Stomach smooth muscle (tissue), 2 donors: ENCODE measurements at regions not wholly inside any gene's neighbourhood (a gene's known extent, or its start where the extent isn't known, plus 50 kb on each side); places are given as distances from the start of the nearest gene placed in this dataset.

Source experiments
- H3K27ac ChIP-seq: one replicate; pipeline ENCODE4 v1.7.0; 2013; ENCODE audit warnings: mild to moderate bottlenecking, low read length, inconsistent platforms
- H3K27me3 ChIP-seq, 2 donors: one replicate each; pipeline ENCODE4 v1.7.0; 2013; ENCODE audit warnings: low read length in 2 of 2; ENCODE audit not compliant: insufficient read depth in 2 of 2, control insufficient read depth in 1 of 2
- H3K36me3 ChIP-seq, 2 donors: one replicate each; pipeline ENCODE4 v1.7.0; 2013; ENCODE audit warnings: low read length in 2 of 2; ENCODE audit not compliant: control insufficient read depth in 2 of 2, insufficient read depth in 2 of 2
- H3K4me1 ChIP-seq: one replicate; pipeline ENCODE4 v1.7.0; 2013; ENCODE audit warnings: low read length; ENCODE audit not compliant: control insufficient read depth, insufficient read depth
- H3K4me3 ChIP-seq, 2 donors: one replicate each; pipeline ENCODE4 v1.7.0; 2013; ENCODE audit warnings: low read length in 2 of 2
- H3K9ac ChIP-seq, 2 donors: one replicate each; pipeline ENCODE4 v1.7.0; 2013; ENCODE audit warnings: low read length in 2 of 2, mild to moderate bottlenecking in 1 of 2
- H3K9me3 ChIP-seq, 2 donors: one replicate each; pipeline ENCODE4 v1.7.0; 2013; ENCODE audit warnings: low read length in 2 of 2; ENCODE audit not compliant: control insufficient read depth in 2 of 2
- donor health status: healthy.
- donor health status: Pancreatic carcinoma.

DNA sequence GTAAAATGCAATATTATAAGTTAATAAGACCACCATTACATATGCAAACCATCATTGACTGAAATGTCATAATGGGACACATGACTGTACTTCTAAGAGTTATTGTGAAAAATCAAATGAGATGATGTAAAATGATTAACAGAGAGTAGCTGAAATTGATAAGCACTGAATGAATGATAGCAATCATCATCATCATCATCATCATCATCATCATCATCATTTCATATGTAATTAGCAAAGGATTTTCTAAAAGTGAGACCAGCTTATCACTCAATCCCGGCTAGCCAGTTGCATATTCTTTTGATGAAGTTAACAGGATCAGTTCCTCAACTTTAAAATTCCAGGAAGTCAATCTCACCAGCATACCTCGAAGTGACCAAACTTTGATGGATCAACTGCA lies 650.3 kb upstream of the KLF4 start:
- Histone ChIP-seq H3K4me1 (peaks cover 16% of the 10 kb centered on the region), H3K27ac (no peak overlapping the region), H3K4me3 (no peak overlapping the region), H3K9ac (no peak overlapping the region), H3K36me3 (no peaks in the 10 kb centered on the region), H3K9me3 (no peaks in the 10 kb centered on the region), H3K27me3 (no peaks in the 10 kb centered on the region)

- H3K9ac ChIP-seq = no peak overlapping the region
- peaks cover 14% of the 10 kb centered on the region for H3K4me1 ChIP-seq
- H3K4me3 ChIP-seq = no peak overlapping the region
- H3K27ac ChIP-seq = no peak overlapping the region
- no peaks in the 10 kb centered on the region for H3K9me3 ChIP-seq
- H3K27me3 ChIP-seq = no peaks in the 10 kb centered on the region
- H3K36me3 ChIP-seq = no peaks in the 10 kb centered on the region
Measured at GRCh38 chr9:108138516-108138915, 648.9 kb upstream of the KLF4 start.

DNA sequence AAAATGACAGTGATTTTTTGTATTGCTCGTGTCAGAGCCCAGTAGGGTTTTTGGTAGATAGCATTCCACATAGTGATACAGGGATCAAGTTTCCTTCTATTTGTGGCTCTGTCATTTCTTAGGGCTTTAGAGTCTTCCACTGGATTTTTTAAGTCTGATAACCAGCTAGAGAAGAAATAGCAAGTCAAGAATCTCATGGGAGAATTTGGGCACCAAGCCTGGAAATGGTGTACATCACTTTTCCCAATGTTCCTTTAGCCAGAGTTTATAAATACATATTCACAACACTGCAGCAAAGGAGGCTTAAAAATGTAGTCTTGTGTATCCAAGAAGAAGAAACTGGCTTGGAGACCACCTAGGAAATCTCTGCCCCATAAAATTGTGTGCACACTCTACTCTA lies 647.1 kb upstream of the KLF4 start:
- H3K4me3 ChIP-seq = no peak overlapping the region
- no peaks in the 10 kb centered on the region for H3K9me3 ChIP-seq
- no peaks in the 10 kb centered on the region for H3K27me3 ChIP-seq
- H3K9ac ChIP-seq = no peak overlapping the region
- H3K36me3 ChIP-seq = no peaks in the 10 kb centered on the region
- H3K27ac ChIP-seq = no peak overlapping the region
- no peaks in the 10 kb centered on the region for H3K4me1 ChIP-seq

- H3K36me3 ChIP-seq = no peaks in the 10 kb centered on the region
- no peaks in the 10 kb centered on the region for H3K4me1 ChIP-seq
- no peak overlapping the region for H3K27ac ChIP-seq
- H3K9ac ChIP-seq = no peak overlapping the region
- H3K9me3 ChIP-seq = no peaks in the 10 kb centered on the region
- H3K27me3 ChIP-seq = no peaks in the 10 kb centered on the region
- no peak overlapping the region for H3K4me3 ChIP-seq
Measured at GRCh38 chr9:108134486-108135128, 645.0 kb upstream of the KLF4 start.

DNA sequence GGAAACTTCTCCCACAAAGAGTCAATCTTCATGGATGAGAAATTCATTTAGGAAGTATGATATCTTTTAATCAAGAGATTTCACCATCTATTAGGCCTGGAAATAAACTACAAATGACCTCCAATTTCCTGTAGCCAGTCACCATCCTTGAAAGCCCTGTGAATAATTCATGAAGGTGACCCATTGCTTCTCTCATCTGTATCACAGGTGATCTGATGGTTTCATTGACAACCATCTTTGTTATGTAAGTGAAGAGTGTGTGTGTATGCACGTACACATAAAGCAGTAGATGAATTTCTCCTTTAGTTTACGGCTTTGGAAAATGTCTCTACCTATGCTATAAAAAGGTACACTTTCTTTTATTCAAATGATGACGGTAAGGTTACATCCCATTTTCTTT lies 644.1 kb upstream of the KLF4 start:
- Histone ChIP-seq H3K4me3 (no peak overlapping the region), H3K9me3 (no peaks in the 10 kb centered on the region), H3K27me3 (no peaks in the 10 kb centered on the region), H3K36me3 (no peaks in the 10 kb centered on the region), H3K9ac (no peak overlapping the region), H3K27ac (no peak overlapping the region), H3K4me1 (no peaks in the 10 kb centered on the region)

- H3K27ac ChIP-seq = no peak overlapping the region
- no peak overlapping the region for H3K4me3 ChIP-seq
- no peak overlapping the region for H3K9ac ChIP-seq
- no peaks in the 10 kb centered on the region for H3K4me1 ChIP-seq
- H3K36me3 ChIP-seq = no peaks in the 10 kb centered on the region
- H3K9me3 ChIP-seq = no peaks in the 10 kb centered on the region
- no peaks in the 10 kb centered on the region for H3K27me3 ChIP-seq
Measured at GRCh38 chr9:108133101-108133500, 643.5 kb upstream of the KLF4 start.

- Histone ChIP-seq H3K9ac (no peak overlapping the region), H3K36me3 (no peaks in the 10 kb centered on the region), H3K4me3 (no peak overlapping the region), H3K27ac (no peak overlapping the region), H3K27me3 (no peaks in the 10 kb centered on the region), H3K9me3 (no peaks in the 10 kb centered on the region), H3K4me1 (no peaks in the 10 kb centered on the region)
Measured at GRCh38 chr9:108130905-108131304, 641.3 kb upstream of the KLF4 start.

- H3K27me3 ChIP-seq = no peaks in the 10 kb centered on the region
- no peaks in the 10 kb centered on the region for H3K36me3 ChIP-seq
- H3K9ac ChIP-seq = no peak overlapping the region
- no peak overlapping the region for H3K27ac ChIP-seq
- peaks cover 0 to 2% of the 10 kb centered on the region in 2 donors for H3K9me3 ChIP-seq
- H3K4me1 ChIP-seq = no peaks in the 10 kb centered on the region
- no peak overlapping the region for H3K4me3 ChIP-seq
Measured at GRCh38 chr9:108125625-108126024, 636.1 kb upstream of the KLF4 start.

DNA sequence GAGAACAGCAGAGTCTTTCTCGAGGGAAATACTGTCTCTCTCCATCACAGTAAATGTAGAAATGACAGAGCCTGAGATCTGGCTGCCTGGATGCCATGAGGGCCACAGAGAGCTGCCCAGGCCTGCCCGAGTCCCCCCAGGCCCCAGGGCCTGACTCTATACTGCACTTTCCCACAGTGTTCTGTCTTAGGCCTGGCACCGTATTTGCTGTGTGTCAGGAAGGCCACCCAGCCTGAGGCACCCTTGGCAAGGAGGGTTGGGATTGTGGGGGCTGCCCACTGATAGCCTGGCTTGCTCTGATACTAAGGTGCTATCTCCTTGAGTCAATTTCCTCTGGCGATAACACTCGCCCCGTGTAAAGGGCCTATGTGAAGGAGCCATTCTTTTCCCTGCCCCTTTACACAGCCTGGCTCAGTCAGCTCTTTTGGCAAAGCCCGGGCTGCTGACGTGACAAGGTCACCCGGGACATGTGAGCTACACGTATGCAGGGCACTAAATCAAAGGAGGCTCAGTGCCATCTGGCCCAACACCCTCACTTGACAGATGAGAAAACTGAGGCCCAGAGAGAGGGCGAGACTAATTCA lies 630.1 kb upstream of the KLF4 start:
- Histone ChIP-seq H3K4me1 (no peaks in the 10 kb centered on the region), H3K27ac (no peak overlapping the region), H3K9me3 (peaks cover 2 to 3% of the 10 kb centered on the region in 2 donors), H3K4me3 (no peak overlapping the region), H3K27me3 (no peaks in the 10 kb centered on the region), H3K36me3 (no peaks in the 10 kb centered on the region), H3K9ac (no peak overlapping the region)

DNA sequence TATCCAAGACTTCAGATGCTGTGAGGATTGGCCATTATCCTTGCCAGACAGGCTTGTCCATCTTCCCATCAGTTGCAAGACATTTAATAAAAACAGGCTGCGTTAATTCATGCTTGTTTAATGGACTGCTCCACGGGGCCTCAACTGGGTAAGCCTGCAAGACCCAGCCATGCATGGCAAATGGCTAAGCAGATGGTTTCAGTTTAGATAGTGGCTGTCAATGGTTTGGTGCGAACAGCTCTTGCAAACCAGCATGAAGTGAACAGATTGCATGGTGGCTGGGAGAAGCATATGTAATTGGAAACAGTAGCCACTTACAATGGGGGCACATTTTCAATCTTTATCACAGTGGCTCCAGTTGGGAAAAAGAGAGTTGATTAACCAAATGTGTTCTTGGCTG lies 628.2 kb upstream of the KLF4 start:
- no peaks in the 10 kb centered on the region for H3K36me3 ChIP-seq

GRCh38 chr9:108117306-108117705 lies 627.7 kb upstream of the KLF4 start:
- Histone ChIP-seq H3K4me3 (no peak overlapping the region), H3K4me1 (no peaks in the 10 kb centered on the region), H3K36me3 (no peaks in the 10 kb centered on the region), H3K27ac (no peak overlapping the region), H3K9me3 (peaks cover 0 to 3% of the 10 kb centered on the region in 2 donors), H3K27me3 (no peaks in the 10 kb centered on the region), H3K9ac (no peak overlapping the region)

More for the DNA sequence above, 628.2 kb upstream of the KLF4 start:
- H3K4me1 ChIP-seq = no peaks in the 10 kb centered on the region
- H3K9me3 ChIP-seq = peaks cover 0 to 3% of the 10 kb centered on the region in 2 donors
- no peak overlapping the region for H3K4me3 ChIP-seq
- H3K27me3 ChIP-seq = no peaks in the 10 kb centered on the region
- no peak overlapping the region for H3K27ac ChIP-seq
- H3K9ac ChIP-seq = no peak overlapping the region
